ENCODE measurements at regions not wholly inside any gene's neighbourhood (a gene's known extent, or its start where the extent isn't known, plus 50 kb on each side); places are given as distances from the start of the nearest gene placed in this dataset.

DNA sequence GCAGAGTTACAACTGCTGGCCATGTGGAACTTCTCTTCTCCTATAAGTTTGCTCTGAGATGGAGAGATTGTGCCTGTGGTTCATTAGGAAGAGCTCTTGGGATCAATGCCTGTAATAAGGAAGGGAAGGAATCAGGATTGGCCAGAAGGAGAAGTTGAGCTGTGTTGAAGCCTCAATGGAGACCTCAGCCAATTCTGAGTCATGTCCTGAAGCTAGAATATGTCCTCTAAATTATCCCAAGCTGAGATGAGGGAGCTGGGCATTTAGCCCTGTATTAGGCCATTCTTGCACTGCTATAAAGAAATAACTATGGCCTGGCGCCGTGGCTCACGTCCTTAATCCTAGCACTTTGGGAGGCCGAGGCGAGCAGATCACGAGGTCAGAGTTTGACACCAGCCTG lies 85.4 kb upstream of the DHX15 start:
- TF ChIP-seq, protein P1, sequence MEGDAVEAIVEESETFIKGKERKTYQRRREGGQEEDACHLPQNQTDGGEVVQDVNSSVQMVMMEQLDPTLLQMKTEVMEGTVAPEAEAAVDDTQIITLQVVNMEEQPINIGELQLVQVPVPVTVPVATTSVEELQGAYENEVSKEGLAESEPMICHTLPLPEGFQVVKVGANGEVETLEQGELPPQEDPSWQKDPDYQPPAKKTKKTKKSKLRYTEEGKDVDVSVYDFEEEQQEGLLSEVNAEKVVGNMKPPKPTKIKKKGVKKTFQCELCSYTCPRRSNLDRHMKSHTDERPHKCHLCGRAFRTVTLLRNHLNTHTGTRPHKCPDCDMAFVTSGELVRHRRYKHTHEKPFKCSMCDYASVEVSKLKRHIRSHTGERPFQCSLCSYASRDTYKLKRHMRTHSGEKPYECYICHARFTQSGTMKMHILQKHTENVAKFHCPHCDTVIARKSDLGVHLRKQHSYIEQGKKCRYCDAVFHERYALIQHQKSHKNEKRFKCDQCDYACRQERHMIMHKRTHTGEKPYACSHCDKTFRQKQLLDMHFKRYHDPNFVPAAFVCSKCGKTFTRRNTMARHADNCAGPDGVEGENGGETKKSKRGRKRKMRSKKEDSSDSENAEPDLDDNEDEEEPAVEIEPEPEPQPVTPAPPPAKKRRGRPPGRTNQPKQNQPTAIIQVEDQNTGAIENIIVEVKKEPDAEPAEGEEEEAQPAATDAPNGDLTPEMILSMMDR (IDR thresholded peaks at IDR 0.05) = no peak
- no peaks in the 10 kb centered on the region for H3K9me3 Mint-ChIP-seq
- H3K27me3 Mint-ChIP-seq (ENCODE audit: low read depth, poor library complexity) = peaks cover 3% of the 10 kb centered on the region
- H3K4me1 Mint-ChIP-seq = peaks cover 11% of the 10 kb centered on the region
- no peak overlapping the region for H3K27ac Mint-ChIP-seq
- DNase-seq = no peak
- no peaks in the 10 kb centered on the region for H3K36me3 Mint-ChIP-seq (ENCODE audit: low read depth)
- H3K4me3 Mint-ChIP-seq = no peak overlapping the region

DNA sequence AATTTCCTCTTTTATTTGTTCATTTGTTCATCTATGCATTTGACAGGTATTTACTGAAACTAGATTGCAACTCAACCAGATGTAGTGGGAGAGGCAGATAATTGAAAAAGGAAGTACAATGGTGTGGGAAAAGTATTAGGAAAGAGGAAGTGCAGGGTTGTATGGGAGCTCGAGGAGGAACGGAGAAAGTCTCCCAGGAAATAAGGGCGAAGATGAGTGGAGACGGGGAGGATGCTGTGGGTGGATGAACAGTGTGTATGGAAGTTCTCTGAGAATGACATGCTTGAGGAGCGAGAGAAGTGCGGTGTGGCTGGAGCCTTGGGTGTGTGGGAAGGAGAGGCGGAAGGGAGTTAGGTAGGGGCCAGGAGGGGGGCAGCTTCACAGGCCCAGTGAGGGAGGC lies 87.5 kb upstream of the DHX15 start:
- no peak overlapping the region for H3K4me3 Mint-ChIP-seq

DNA sequence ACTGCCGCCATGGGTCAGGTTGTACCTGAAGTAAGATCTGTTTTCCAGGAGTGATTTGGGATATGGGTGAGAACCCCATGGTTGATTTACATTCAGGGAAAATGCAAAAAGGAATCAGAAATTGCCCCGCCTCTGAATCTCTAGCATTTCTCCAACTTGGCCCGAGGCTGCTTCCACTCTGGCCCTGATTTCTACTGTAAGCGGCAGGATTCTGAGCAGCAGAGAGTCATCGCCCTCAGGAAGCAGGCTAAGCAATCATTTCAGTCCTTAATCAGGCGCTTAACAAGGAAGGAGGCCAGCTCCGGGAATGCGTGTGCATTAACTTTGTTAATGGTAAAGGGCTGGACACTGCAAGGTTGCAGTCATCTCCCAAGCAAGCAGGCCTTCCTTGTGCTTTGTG lies 88.5 kb upstream of the DHX15 start:
- no peak overlapping the region for H3K27ac Mint-ChIP-seq
- TF ChIP-seq, protein P1 (IDR thresholded peaks at IDR 0.05) = no peak
- H3K36me3 Mint-ChIP-seq (ENCODE audit: low read depth) = no peaks in the 10 kb centered on the region
- H3K4me1 Mint-ChIP-seq = peaks cover 4% of the 10 kb centered on the region
- DNase-seq = no peak
- peaks cover 3% of the 10 kb centered on the region for H3K27me3 Mint-ChIP-seq (ENCODE audit: low read depth, poor library complexity)
- H3K4me3 Mint-ChIP-seq = no peak overlapping the region
- H3K9me3 Mint-ChIP-seq = peaks cover 15% of the 10 kb centered on the region

More for the DNA sequence above, 87.5 kb upstream of the DHX15 start:
- no peak for DNase-seq
- Mint-ChIP-seq H3K36me3 (ENCODE audit: low read depth) (no peaks in the 10 kb centered on the region), H3K27me3 (ENCODE audit: low read depth, poor library complexity) (peaks cover 3% of the 10 kb centered on the region), H3K9me3 (peaks cover 13% of the 10 kb centered on the region), H3K27ac (no peak overlapping the region), H3K4me1 (peaks cover 4% of the 10 kb centered on the region)
- TF ChIP-seq, protein P1 (IDR thresholded peaks at IDR 0.05) = no peak

DNA sequence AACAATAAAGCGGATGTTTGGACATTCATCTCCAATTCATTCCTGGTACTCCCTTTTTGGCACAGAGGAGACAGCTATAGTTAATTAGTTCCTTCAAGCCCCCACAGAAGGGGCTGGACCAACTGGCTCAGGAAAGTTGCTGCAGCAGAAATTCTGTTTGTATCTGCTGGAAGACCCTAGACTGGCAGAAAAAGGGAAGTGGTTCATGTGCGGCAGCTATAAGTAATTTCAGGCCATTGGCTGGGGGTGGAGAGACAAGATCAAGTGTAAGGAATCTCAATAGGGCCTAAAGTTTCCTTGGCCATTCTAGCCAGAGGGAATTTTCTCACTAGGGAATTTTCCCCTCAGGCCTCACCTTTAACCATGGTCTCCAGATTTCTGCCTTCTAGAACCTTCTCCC lies 89.9 kb upstream of the DHX15 start:
- DNase-seq = no peak
- Mint-ChIP-seq H3K27me3 (ENCODE audit: low read depth, poor library complexity) (peaks cover 3% of the 10 kb centered on the region), H3K4me1 (peaks cover 4% of the 10 kb centered on the region), H3K9me3 (peaks cover 15% of the 10 kb centered on the region), H3K4me3 (no peak overlapping the region), H3K36me3 (ENCODE audit: low read depth) (no peaks in the 10 kb centered on the region), H3K27ac (no peak overlapping the region)
- TF ChIP-seq, protein P1 (IDR thresholded peaks at IDR 0.05) = no peak

DNA sequence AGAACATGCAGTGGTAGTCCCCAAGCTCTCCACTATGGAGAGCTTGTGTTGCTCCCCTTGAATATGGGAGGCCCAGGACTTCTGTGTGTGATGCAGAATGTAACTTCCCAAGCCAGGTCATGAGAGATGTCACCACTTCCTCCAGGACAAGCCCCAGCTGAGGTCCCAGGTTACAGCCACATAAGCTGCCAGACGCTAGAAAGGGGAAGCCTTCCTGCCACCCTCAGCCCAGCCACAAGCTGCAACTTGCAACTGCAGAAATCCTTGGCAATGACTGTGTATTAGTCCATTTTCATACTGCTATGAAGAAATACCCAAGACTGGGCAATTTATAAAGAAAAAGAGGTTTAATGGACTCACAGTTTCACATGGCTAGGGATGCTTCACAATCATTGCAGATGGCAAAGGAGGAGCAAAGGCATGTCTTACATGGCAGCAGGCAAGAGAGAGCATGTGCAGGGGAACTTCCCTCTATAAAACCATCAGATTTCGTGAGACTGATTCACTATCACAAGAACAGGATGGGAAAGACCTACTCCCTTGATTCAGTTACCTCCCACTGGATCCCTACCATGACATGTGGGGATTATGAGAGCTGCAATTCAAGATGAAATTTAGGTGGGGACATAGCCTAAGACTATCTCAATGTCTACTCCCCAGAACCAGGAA lies 91.5 kb upstream of the DHX15 start:
- TF ChIP-seq, protein P1 (IDR thresholded peaks at IDR 0.05) = no peak
- peaks cover 13% of the 10 kb centered on the region for H3K27me3 Mint-ChIP-seq (ENCODE audit: low read depth, poor library complexity)
- peaks cover 4% of the 10 kb centered on the region for H3K4me1 Mint-ChIP-seq
- H3K9me3 Mint-ChIP-seq = peaks cover 15% of the 10 kb centered on the region
- DNase-seq = no peak
- H3K27ac Mint-ChIP-seq = no peak overlapping the region
- no peak overlapping the region for H3K4me3 Mint-ChIP-seq
- H3K36me3 Mint-ChIP-seq (ENCODE audit: low read depth) = no peaks in the 10 kb centered on the region

DNA sequence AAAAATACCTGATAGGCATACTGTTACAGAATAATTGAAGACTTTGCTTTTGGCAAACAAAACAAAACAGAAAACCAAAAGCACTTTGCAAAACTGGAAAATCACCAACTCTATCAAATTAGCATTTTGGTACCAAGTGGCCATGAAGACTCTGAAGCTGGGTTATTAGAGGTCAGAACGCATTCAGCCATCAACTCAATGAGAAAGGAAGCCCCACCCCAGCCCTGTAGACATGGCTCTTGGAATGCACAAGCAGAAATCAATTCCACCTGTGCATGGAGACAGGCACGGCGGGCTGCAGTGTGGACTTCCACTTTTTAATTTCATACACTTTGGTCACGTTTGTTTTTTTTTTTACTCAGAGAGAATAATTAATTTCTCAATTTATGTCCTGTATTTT lies 93.6 kb upstream of the DHX15 start:
- TF ChIP-seq, protein P1 (IDR thresholded peaks at IDR 0.05) = no peak
- Mint-ChIP-seq H3K36me3 (ENCODE audit: low read depth) (no peaks in the 10 kb centered on the region), H3K4me1 (no peaks in the 10 kb centered on the region), H3K4me3 (no peak overlapping the region), H3K27me3 (ENCODE audit: low read depth, poor library complexity) (peaks cover 13% of the 10 kb centered on the region), H3K27ac (no peak overlapping the region), H3K9me3 (peaks cover 15% of the 10 kb centered on the region)
- DNase-seq = no peak

All from nephron progenitor cell (in vitro differentiated cells).